ENCODE measurements at regions not wholly inside any gene's neighbourhood (a gene's known extent, or its start where the extent isn't known, plus 50 kb on each side); places are given as distances from the start of the nearest gene placed in this dataset.

DNA sequence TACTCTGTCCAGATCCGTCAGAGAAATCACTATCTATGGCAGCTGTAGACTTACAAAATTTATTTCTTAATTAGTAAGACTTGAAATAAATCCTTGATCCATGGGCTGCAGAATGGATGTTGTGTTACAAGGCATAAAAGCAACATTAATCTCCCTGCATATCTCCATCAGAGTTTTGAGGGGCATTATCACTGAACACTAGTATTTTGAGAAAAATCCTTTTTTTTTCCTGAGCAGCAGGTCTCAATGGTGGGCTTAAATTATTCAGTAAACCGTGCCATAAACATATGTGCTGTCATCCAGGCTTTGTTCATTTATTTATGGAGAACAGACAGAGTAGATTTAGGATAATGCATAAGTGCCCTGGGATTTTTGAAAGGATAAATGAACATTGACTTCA is 457.9 kb upstream of the CTSO start:
- TF ChIP-seq POLR2AphosphoS5 (IDR thresholded peaks at IDR 0.05; ENCODE audit: low read depth, low read length) = no peak
- TF ChIP-seq POLR2A (IDR thresholded peaks at IDR 0.05; ENCODE audit: low read depth, low read length) = no peak
- TF ChIP-seq TAF1 (IDR thresholded peaks at IDR 0.05; ENCODE audit: borderline replicate concordance, low read depth, low read length) = no peak
